ENCODE measurements at regions not wholly inside any gene's neighbourhood (a gene's known extent, or its start where the extent isn't known, plus 50 kb on each side); places are given as distances from the start of the nearest gene placed in this dataset.

GRCh38 chr17:53496356-53496755 lies 326.4 kb upstream of the KIF2B start:
- TF ChIP-seq, protein P1, sequence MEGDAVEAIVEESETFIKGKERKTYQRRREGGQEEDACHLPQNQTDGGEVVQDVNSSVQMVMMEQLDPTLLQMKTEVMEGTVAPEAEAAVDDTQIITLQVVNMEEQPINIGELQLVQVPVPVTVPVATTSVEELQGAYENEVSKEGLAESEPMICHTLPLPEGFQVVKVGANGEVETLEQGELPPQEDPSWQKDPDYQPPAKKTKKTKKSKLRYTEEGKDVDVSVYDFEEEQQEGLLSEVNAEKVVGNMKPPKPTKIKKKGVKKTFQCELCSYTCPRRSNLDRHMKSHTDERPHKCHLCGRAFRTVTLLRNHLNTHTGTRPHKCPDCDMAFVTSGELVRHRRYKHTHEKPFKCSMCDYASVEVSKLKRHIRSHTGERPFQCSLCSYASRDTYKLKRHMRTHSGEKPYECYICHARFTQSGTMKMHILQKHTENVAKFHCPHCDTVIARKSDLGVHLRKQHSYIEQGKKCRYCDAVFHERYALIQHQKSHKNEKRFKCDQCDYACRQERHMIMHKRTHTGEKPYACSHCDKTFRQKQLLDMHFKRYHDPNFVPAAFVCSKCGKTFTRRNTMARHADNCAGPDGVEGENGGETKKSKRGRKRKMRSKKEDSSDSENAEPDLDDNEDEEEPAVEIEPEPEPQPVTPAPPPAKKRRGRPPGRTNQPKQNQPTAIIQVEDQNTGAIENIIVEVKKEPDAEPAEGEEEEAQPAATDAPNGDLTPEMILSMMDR (IDR thresholded peaks at IDR 0.05), result no peak
- TF ChIP-seq POLR2A (IDR thresholded peaks at IDR 0.05) (no peak), EP300 (IDR thresholded peaks at IDR 0.05) (no peak)

All from stomach (tissue), 4 donors.